HG02852 (cell line): ENCODE measurements at regions not wholly inside any gene's neighbourhood (a gene's known extent, or its start where the extent isn't known, plus 50 kb on each side); places are given as distances from the start of the nearest gene placed in this dataset.

Experiments used
- ATAC-seq: cut with Tn5 transposase; IDR thresholded peaks from one replicate; pipeline ENCODE4 v1.9.1; 2021; ENCODE audit warnings: mild to moderate bottlenecking, moderate library complexity; ENCODE audit not compliant: unreplicated experiment

- ATAC-seq: no peak
Observed at GRCh38 chr18:73966954-73967353, 180.7 kb downstream of the FBXO15 start.

GRCh38 chr18:73962256-73962655 lies 185.4 kb downstream of the FBXO15 start:
- ATAC-seq: no peak

GRCh38 chr18:73961804-73962203 lies 185.8 kb downstream of the FBXO15 start:
- ATAC-seq: no peak

- no peak for ATAC-seq
Observed at GRCh38 chr18:73959352-73959751, 188.3 kb downstream of the FBXO15 start.

GRCh38 chr18:73954268-73954667 lies 193.4 kb downstream of the FBXO15 start:
- ATAC-seq: no peak

GRCh38 chr18:73952296-73952946 lies 195.2 kb downstream of the FBXO15 start:
- ATAC-seq: no peak

GRCh38 chr18:73950116-73950700 lies 197.4 kb downstream of the FBXO15 start:
- no peak for ATAC-seq

- ATAC-seq: no peak
Observed at GRCh38 chr18:73948497-73948896, 199.1 kb downstream of the FBXO15 start.

- ATAC-seq: no peak
Observed at GRCh38 chr18:73948084-73948483, 199.6 kb downstream of the FBXO15 start.

- no peak for ATAC-seq
Observed at GRCh38 chr18:73947180-73947921, 200.3 kb downstream of the FBXO15 start.

GRCh38 chr18:73945130-73945792 lies 202.4 kb downstream of the FBXO15 start:
- no peak for ATAC-seq

GRCh38 chr18:73944715-73945114 lies 202.9 kb downstream of the FBXO15 start:
- peak; percentile 55 for ATAC-seq

GRCh38 chr18:73943763-73944162 lies 203.9 kb downstream of the FBXO15 start:
- no peak for ATAC-seq

- no peak for ATAC-seq
Observed at GRCh38 chr18:73942956-73943355, 204.7 kb downstream of the FBXO15 start.

- ATAC-seq: no peak
Observed at GRCh38 chr18:73942081-73942625, 205.5 kb downstream of the FBXO15 start.

GRCh38 chr18:73940721-73941120 lies 206.9 kb downstream of the FBXO15 start:
- no peak for ATAC-seq

GRCh38 chr18:73939391-73939790 lies 208.2 kb downstream of the FBXO15 start:
- ATAC-seq: no peak

GRCh38 chr18:73933685-73934084 lies 213.9 kb downstream of the FBXO15 start:
- no peak for ATAC-seq

GRCh38 chr18:73932976-73933375 lies 214.7 kb downstream of the FBXO15 start:
- no peak for ATAC-seq

- ATAC-seq: no peak
Observed at GRCh38 chr18:73927496-73927895, 220.1 kb downstream of the FBXO15 start.

- ATAC-seq: no peak
Observed at GRCh38 chr18:73924836-73925235, 222.8 kb downstream of the FBXO15 start.
